ENCODE measurements at regions not wholly inside any gene's neighbourhood (a gene's known extent, or its start where the extent isn't known, plus 50 kb on each side); places are given as distances from the start of the nearest gene placed in this dataset.

- ATAC-seq (no peak), DNase-seq (ENCODE audit: low read depth in 1 of 2, low spot score in 1 of 2) (no peak), FAIRE-seq (no peak)
- H3K4me3 ChIP-seq = no peak overlapping the region
- WGBS (ENCODE audit: missing lambda C conversion rate) = 19% methylated on average over 1 of the region's 1 CpG
- H3K4me1 ChIP-seq = no peaks in the 10 kb centered on the region
- ChIA-PET CTCF (no interaction called here), POLR2A (no interaction called here)
- no peak overlapping the region for H3K4me2 ChIP-seq
- TF ChIP-seq FOXS1 (CRISPR knock-in tag; IDR thresholded peaks at IDR 0.05) (no peak), MAZ (IDR thresholded peaks at IDR 0.05; ENCODE audit: borderline replicate concordance, low read depth, low read length) (no peak), POLR2A (IDR thresholded peaks at IDR 0.05; ENCODE audit: low read length) (no peak), HDAC2 (IDR thresholded peaks at IDR 0.05) (no peak), EP300 (IDR thresholded peaks at IDR 0.05) (no peak), RNF2 (IDR thresholded peaks at IDR 0.05; ENCODE audit: borderline replicate concordance, low read depth) (no peak), CTCF (IDR thresholded peaks at IDR 0.05) (no peak), KDM5A (IDR thresholded peaks at IDR 0.05) (no peak), BCL3 (IDR thresholded peaks at IDR 0.05) (no peak), ZNF302 (CRISPR knock-in tag; IDR thresholded peaks at IDR 0.05) (no peak), ZSCAN20 (CRISPR knock-in tag; IDR thresholded peaks at IDR 0.05) (no peak), CHD2 (IDR thresholded peaks at IDR 0.05; ENCODE audit: low read length, partially characterized antibody) (no peak), HOXB5 (CRISPR knock-in tag; IDR thresholded peaks at IDR 0.05) (no peak), MAFK (IDR thresholded peaks at IDR 0.05; ENCODE audit: partially characterized antibody) (no peak), REST (IDR thresholded peaks at IDR 0.05) (no peak), E2F6 (IDR thresholded peaks at IDR 0.05; ENCODE audit: borderline replicate concordance, low read depth) (no peak), POLR2AphosphoS2 (conservative IDR thresholded peaks at IDR 0.05; ENCODE audit: low read length) (no peak), ESRRA (IDR thresholded peaks at IDR 0.05; ENCODE audit: borderline replicate concordance, low read length) (no peak)
- no peak overlapping the region for H3K27ac ChIP-seq
- H3K9me3 ChIP-seq = no peaks in the 10 kb centered on the region
Measured at GRCh38 chr1:195529881-195530280, 1078.4 kb downstream of the KCNT2 start.

GRCh38 chr1:195520757-195521156 is 1087.5 kb downstream of the KCNT2 start:
- 50% methylated on average over 3 of the region's 3 CpGs for WGBS (ENCODE audit: missing lambda C conversion rate)
- POLR2A ChIA-PET = no interaction called here
- DNase-seq (ENCODE audit: low read depth in 1 of 2, low spot score in 1 of 2) = no peak
- no peak for TF ChIP-seq KDM1A (IDR thresholded peaks at IDR 0.05; ENCODE audit: low read depth)
- no peak for TF ChIP-seq HOXB13 (CRISPR knock-in tag; IDR thresholded peaks at IDR 0.05; ENCODE audit: low read depth)
- no peak for TF ChIP-seq GATA3 (IDR thresholded peaks at IDR 0.05; ENCODE audit: borderline replicate concordance)
- no peak overlapping the region for H3K4me2 ChIP-seq
- H3K4me1 ChIP-seq = no peaks in the 10 kb centered on the region
- no peak overlapping the region for H3K27ac ChIP-seq
- H3K9me3 ChIP-seq = no peaks in the 10 kb centered on the region
- no peak for ATAC-seq
- CTCF ChIA-PET = no interaction called here
- H3K4me3 ChIP-seq = no peak overlapping the region
- FAIRE-seq = no peak

All from A549 (cell line).